ENCODE measurements at regions not wholly inside any gene's neighbourhood (a gene's known extent, or its start where the extent isn't known, plus 50 kb on each side); places are given as distances from the start of the nearest gene placed in this dataset.

- Mint-ChIP-seq H3K9me3 (ENCODE audit: insufficient read depth) (no peaks in the 10 kb centered on the region), H3K27me3 (peaks cover 3% of the 10 kb centered on the region), H3K4me3 (no peak overlapping the region), H3K4me1 (no peaks in the 10 kb centered on the region), H3K27ac (no peak overlapping the region)
- DNase-seq (no peak), ATAC-seq (ENCODE audit: low read depth) (no peak)
- H3K4me2 ChIP-seq (replicated peaks; ENCODE audit: low read depth, low read length, poor library complexity, severe bottlenecking): no peak overlapping the region
- no peaks in the 10 kb centered on the region for H3K79me2 ChIP-seq (ENCODE audit: control insufficient read depth, insufficient read depth, low read length)
- TF ChIP-seq EZH2 (IDR thresholded peaks at IDR 0.05; ENCODE audit: borderline replicate concordance, insufficient read depth, low read depth, low read length, poor library complexity, severe bottlenecking) (no peak), CTCF (IDR thresholded peaks at IDR 0.05) (no peak)
- no peaks in the 10 kb centered on the region for H3K9me3 ChIP-seq (ENCODE audit: control extremely low read depth in 1 of 3, control insufficient read depth in 2 of 3, insufficient read depth in 1 of 3, low read length in 2 of 3)
- ChIA-PET POLR2A (no interaction called here), CTCF (no interaction called here)
- H4K20me1 ChIP-seq (ENCODE audit: control insufficient read depth, insufficient read depth, low read length, poor library complexity, severe bottlenecking): no peaks in the 10 kb centered on the region
- no peaks in the 10 kb centered on the region for H3K4me1 ChIP-seq (ENCODE audit: control insufficient read depth in 2 of 2, insufficient read depth in 2 of 2, low read length in 2 of 2)
- WGBS (ENCODE audit: insufficient coverage): 99% methylated on average over 6 of the region's 15 CpGs
- intact Hi-C loops (cut with micrococcal nuclease): loop anchor here (10.0 kb wide), 3 partner anchors 435 to 1625 kb away; no protein-coding TSS in a partner anchor
- H3K27me3 ChIP-seq (replicated peaks in 1 of 4; ENCODE audit: control extremely low read depth in 1 of 4, control insufficient read depth in 3 of 4, insufficient read depth in 4 of 4, low read length in 3 of 4): no peaks in the 10 kb centered on the region
- H3K36me3 ChIP-seq (replicated peaks in 1 of 2; ENCODE audit: control extremely low read depth in 1 of 2, control insufficient read depth in 1 of 2, extremely low read depth in 1 of 2, insufficient read depth in 2 of 2, low read length in 1 of 2): no peaks in the 10 kb centered on the region
- no peak overlapping the region for H3K4me3 ChIP-seq (ENCODE audit: control extremely low read depth in 1 of 5, extremely low read depth in 1 of 5, insufficient read depth in 1 of 5, low read depth in 2 of 5, low read length in 4 of 5)
- H2AFZ ChIP-seq (ENCODE audit: insufficient read depth, low read depth, low read length, poor library complexity, severe bottlenecking): no peak overlapping the region
- no peak overlapping the region for H3K9ac ChIP-seq (ENCODE audit: low read length)
- no peak overlapping the region for H3K27ac ChIP-seq (ENCODE audit: low read length in 2 of 2)
Observed at GRCh38 chr10:78309536-78310237, 276.0 kb downstream of the RPS24 start.

DNA sequence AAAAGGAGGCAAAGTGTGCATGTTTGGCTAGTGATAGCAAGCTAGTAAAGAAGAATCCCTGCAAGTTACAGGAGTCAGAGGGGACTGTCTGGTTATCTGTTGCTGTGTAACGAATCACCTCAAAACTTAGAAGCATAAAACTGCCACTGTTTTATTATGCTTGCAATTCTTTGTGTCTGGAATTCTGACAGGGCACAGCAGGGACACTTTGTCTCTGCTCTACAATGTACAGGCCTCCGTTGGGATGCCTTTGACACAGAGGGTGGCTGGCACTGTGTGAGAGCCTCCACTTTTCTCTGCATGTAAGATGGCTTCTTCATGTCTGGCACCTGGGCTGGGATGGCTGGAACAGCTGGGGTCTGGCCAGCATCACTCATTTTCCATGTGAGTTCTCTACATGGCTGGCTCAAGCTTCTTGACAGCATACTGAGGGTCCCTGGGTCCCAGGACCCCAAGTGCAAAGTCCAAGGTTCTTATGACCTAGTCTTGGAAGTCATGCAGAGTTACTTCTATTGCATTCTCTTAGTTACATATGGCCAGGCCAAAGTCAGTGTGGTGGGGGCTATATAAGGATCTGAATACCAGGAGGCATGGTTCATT, 276.9 kb downstream of the RPS24 start:
- Histone ChIP-seq H3K9me3 (ENCODE audit: control extremely low read depth in 1 of 3, control insufficient read depth in 2 of 3, insufficient read depth in 1 of 3, low read length in 2 of 3) (no peaks in the 10 kb centered on the region), H3K27me3 (replicated peaks in 1 of 4; ENCODE audit: control extremely low read depth in 1 of 4, control insufficient read depth in 3 of 4, insufficient read depth in 4 of 4, low read length in 3 of 4) (no peaks in the 10 kb centered on the region), H3K79me2 (ENCODE audit: control insufficient read depth, insufficient read depth, low read length) (no peaks in the 10 kb centered on the region), H3K4me2 (replicated peaks; ENCODE audit: low read depth, low read length, poor library complexity, severe bottlenecking) (no peak overlapping the region), H3K4me3 (ENCODE audit: control extremely low read depth in 1 of 5, extremely low read depth in 1 of 5, insufficient read depth in 1 of 5, low read depth in 2 of 5, low read length in 4 of 5) (no peak overlapping the region), H2AFZ (ENCODE audit: insufficient read depth, low read depth, low read length, poor library complexity, severe bottlenecking) (no peak overlapping the region), H3K36me3 (replicated peaks in 1 of 2; ENCODE audit: control extremely low read depth in 1 of 2, control insufficient read depth in 1 of 2, extremely low read depth in 1 of 2, insufficient read depth in 2 of 2, low read length in 1 of 2) (no peaks in the 10 kb centered on the region), H3K4me1 (ENCODE audit: control insufficient read depth in 2 of 2, insufficient read depth in 2 of 2, low read length in 2 of 2) (no peaks in the 10 kb centered on the region), H3K9ac (ENCODE audit: low read length) (no peak overlapping the region), H3K27ac (ENCODE audit: low read length in 2 of 2) (no peak overlapping the region), H4K20me1 (ENCODE audit: control insufficient read depth, insufficient read depth, low read length, poor library complexity, severe bottlenecking) (no peaks in the 10 kb centered on the region)
- intact Hi-C loops (cut with micrococcal nuclease): no loop called here
- Mint-ChIP-seq H3K4me1 (no peaks in the 10 kb centered on the region), H3K27me3 (peaks cover 3% of the 10 kb centered on the region), H3K9me3 (ENCODE audit: insufficient read depth) (no peaks in the 10 kb centered on the region), H3K4me3 (no peak overlapping the region), H3K27ac (no peak overlapping the region)
- DNase-seq (no peak), ATAC-seq (ENCODE audit: low read depth) (no peak)
- ChIA-PET POLR2A (no interaction called here), CTCF (no interaction called here)
- 83% methylated on average over 1 of the region's 2 CpGs for WGBS (ENCODE audit: insufficient coverage)
- no peak for TF ChIP-seq EZH2 (IDR thresholded peaks at IDR 0.05; ENCODE audit: borderline replicate concordance, insufficient read depth, low read depth, low read length, poor library complexity, severe bottlenecking)
